Type B pancreatic cell (in vitro differentiated cells): ENCODE measurements at regions not wholly inside any gene's neighbourhood (a gene's known extent, or its start where the extent isn't known, plus 50 kb on each side); places are given as distances from the start of the nearest gene placed in this dataset.

Experiments
- DNase-seq: peaks from one replicate; pipeline ENCODE4 v3.0.0; 2021; ENCODE audit warnings: mixed read lengths; ENCODE audit not compliant: unreplicated experiment; ENCODE audit errors: extremely low spot score
- H3K27ac Mint-ChIP-seq: 2 replicates; pipeline ENCODE4 v1.8.0; 2021; ENCODE audit warnings: mild to moderate bottlenecking, mixed read lengths
- H3K27me3 Mint-ChIP-seq: 2 replicates; pipeline ENCODE4 v1.8.0; 2021; ENCODE audit warnings: mixed read lengths
- H3K36me3 Mint-ChIP-seq: 2 replicates; pipeline ENCODE4 v1.8.0; 2021; ENCODE audit warnings: mixed read lengths
- H3K4me1 Mint-ChIP-seq: one replicate; pipeline ENCODE4 v1.8.0; 2021; ENCODE audit warnings: mixed read lengths; ENCODE audit not compliant: unreplicated experiment
- H3K4me3 Mint-ChIP-seq: 2 replicates; pipeline ENCODE4 v1.8.0; 2021; ENCODE audit warnings: mild to moderate bottlenecking, mixed read lengths
- H3K9me3 Mint-ChIP-seq: 2 replicates; pipeline ENCODE4 v1.8.0; 2021; ENCODE audit warnings: mixed read lengths
- TF ChIP-seq, protein P1 (sequence below): fragments of 200-600 bp; sonication (generic); conservative IDR thresholded peaks from 2 replicates; pipeline ENCODE4 v1.5.0; 2021; ENCODE audit warnings: antibody characterized with exemption, mild to moderate bottlenecking

DNA sequence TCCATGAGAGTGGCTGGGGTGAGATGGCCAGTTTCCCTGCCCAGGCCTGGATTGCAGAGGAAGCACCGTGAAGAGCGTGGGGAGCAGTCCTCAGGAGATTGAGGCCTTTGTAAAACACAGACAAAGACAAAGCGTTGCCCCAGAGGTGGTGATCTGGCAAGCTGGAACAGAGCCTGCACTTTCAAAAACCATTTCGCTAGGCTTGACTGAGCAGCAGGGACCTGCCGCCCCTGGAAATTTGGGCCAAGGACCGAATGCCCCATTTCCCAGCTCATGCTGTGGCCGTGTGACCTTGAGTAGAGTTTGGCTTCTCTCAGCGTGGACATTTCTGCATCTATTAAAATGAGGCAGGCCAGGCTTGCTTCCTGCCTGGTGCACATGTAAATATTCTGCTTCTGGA, 381.4 kb downstream of the BCOR start:
- no peak for DNase-seq
- H3K9me3 Mint-ChIP-seq, result peaks cover 5% of the 10 kb centered on the region
- no peak overlapping the region for H3K27ac Mint-ChIP-seq
- no peaks in the 10 kb centered on the region for H3K36me3 Mint-ChIP-seq
- TF ChIP-seq, protein P1, sequence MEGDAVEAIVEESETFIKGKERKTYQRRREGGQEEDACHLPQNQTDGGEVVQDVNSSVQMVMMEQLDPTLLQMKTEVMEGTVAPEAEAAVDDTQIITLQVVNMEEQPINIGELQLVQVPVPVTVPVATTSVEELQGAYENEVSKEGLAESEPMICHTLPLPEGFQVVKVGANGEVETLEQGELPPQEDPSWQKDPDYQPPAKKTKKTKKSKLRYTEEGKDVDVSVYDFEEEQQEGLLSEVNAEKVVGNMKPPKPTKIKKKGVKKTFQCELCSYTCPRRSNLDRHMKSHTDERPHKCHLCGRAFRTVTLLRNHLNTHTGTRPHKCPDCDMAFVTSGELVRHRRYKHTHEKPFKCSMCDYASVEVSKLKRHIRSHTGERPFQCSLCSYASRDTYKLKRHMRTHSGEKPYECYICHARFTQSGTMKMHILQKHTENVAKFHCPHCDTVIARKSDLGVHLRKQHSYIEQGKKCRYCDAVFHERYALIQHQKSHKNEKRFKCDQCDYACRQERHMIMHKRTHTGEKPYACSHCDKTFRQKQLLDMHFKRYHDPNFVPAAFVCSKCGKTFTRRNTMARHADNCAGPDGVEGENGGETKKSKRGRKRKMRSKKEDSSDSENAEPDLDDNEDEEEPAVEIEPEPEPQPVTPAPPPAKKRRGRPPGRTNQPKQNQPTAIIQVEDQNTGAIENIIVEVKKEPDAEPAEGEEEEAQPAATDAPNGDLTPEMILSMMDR, result no peak
- H3K4me3 Mint-ChIP-seq, result no peak overlapping the region
- H3K4me1 Mint-ChIP-seq, result no peaks in the 10 kb centered on the region
- H3K27me3 Mint-ChIP-seq, result no peaks in the 10 kb centered on the region

DNA sequence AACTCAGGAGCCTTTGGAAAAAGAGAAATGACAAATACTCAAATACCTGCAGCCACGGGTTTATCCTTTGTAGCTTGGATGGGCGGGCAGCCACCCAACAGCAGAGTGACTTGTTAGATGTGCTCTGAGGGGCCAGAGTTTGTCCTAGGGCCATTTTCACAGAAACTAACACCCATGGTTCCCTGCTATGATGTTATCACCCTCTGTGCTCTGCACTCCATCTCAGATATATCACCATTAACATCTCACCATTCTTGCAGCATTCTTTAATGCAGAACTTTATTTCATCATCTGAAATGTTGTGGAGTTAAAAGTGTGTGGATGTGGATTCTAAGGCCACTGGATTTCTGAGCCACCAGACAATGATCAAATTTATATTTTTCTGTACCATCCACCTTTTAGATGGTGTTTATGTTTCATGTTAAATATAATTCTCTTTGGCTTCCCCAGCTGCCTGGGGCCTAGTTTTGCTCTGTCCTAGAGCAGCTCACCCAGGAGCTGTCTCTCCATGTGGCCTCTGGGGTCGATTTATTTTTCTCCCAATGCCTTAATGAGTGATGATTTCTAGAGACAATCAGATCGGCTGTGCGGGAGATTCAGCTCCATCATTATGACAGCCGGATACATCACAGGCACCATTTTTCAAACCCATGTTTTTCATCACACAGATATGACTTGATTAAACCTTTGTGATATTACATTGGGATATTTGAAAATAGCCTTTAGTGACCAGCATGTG, 380.8 kb downstream of the BCOR start:
- TF ChIP-seq, protein P1, result no peak
- Mint-ChIP-seq H3K4me3 (no peak overlapping the region), H3K27ac (no peak overlapping the region), H3K36me3 (no peaks in the 10 kb centered on the region), H3K4me1 (no peaks in the 10 kb centered on the region), H3K27me3 (no peaks in the 10 kb centered on the region), H3K9me3 (peaks cover 5% of the 10 kb centered on the region)
- no peak for DNase-seq

DNA sequence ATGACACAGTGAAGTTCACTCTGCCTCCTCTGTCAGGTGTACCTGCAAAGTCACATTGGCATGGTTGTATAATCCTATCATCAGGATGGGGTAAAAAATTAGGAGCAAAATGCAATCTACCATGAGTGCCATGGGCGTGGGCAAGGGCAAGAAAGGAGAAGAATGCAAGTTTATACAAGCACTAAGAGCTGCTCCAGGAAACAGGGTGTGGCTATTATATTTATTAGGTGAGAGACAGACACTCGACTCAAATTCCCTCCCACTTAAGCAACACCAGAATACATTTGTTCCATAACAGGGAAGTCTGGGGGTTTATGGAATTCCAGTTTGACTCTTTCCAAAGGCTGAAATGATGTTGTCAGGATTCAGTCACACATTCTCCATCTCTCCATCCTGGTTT, 378.8 kb downstream of the BCOR start:
- TF ChIP-seq, protein P1, result no peak
- no peaks in the 10 kb centered on the region for H3K36me3 Mint-ChIP-seq
- no peaks in the 10 kb centered on the region for H3K4me1 Mint-ChIP-seq
- no peak overlapping the region for H3K27ac Mint-ChIP-seq
- no peak for DNase-seq
- peaks cover 5% of the 10 kb centered on the region for H3K9me3 Mint-ChIP-seq
- H3K27me3 Mint-ChIP-seq, result peaks cover 3% of the 10 kb centered on the region
- H3K4me3 Mint-ChIP-seq, result no peak overlapping the region

DNA sequence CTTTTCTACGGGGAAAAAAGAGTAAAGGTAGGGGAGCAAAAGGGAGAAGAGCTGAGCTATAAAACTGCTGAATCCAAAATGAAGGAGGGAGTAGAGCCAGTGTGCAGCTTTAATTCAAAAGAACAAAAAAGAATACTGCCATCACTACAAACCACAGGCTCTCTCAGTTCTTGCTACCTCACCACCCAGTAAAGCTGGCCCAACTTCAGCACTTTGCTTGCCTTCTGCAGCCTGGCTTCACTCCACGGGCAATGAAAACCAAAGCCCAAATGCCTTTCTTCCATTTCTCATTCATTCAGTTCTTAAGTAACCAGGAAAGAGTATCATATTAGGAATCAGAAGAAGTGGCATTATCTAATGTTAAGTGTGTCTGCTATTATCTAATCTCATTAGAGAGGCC, 376.8 kb downstream of the BCOR start:
- DNase-seq, result no peak
- Mint-ChIP-seq H3K27ac (no peak overlapping the region), H3K9me3 (peaks cover 5% of the 10 kb centered on the region), H3K4me3 (no peak overlapping the region), H3K36me3 (no peaks in the 10 kb centered on the region), H3K4me1 (peaks cover 4% of the 10 kb centered on the region), H3K27me3 (peaks cover 3% of the 10 kb centered on the region)
- TF ChIP-seq, protein P1, result no peak

DNA sequence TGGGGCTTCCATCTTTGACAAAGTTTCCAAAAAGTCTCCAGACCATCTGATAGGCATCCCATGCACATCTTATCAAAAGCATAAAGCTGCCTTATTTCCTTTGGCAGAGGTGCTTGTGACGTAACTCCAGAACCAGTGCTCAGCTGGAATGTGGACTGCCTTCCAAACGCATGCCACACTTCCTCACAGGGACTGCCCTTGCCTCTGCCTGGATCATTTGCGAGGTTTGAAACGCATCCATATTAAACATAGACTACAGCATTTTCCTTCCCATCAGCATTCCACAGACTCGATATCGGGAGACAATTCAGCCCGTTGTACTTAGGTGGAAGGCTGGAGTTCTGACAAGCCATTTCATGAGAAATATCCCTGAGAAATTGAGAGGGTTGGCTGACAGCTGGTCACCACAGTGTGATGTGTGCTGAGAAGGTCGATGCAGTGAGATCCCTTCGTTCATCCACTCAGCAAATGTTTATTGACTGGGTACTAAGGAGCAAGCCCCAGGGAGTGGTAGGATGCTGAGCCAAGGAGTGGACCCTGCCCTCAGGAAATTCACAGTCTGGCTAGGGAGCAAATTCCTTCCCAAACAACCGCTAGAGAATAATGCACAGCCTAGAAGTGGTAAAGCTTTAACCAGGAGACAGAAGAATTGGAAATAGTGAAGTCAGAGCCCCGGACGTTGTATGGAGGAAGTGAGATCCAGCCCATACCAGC, 376.0 kb downstream of the BCOR start:
- Mint-ChIP-seq H3K27me3 (peaks cover 3% of the 10 kb centered on the region), H3K4me3 (no peak overlapping the region), H3K27ac (no peak overlapping the region), H3K4me1 (peaks cover 12% of the 10 kb centered on the region), H3K9me3 (peaks cover 5% of the 10 kb centered on the region), H3K36me3 (no peaks in the 10 kb centered on the region)
- TF ChIP-seq, protein P1, result no peak
- DNase-seq, result no peak
